ENCODE measurements at regions not wholly inside any gene's neighbourhood (a gene's known extent, or its start where the extent isn't known, plus 50 kb on each side); places are given as distances from the start of the nearest gene placed in this dataset.

DNA sequence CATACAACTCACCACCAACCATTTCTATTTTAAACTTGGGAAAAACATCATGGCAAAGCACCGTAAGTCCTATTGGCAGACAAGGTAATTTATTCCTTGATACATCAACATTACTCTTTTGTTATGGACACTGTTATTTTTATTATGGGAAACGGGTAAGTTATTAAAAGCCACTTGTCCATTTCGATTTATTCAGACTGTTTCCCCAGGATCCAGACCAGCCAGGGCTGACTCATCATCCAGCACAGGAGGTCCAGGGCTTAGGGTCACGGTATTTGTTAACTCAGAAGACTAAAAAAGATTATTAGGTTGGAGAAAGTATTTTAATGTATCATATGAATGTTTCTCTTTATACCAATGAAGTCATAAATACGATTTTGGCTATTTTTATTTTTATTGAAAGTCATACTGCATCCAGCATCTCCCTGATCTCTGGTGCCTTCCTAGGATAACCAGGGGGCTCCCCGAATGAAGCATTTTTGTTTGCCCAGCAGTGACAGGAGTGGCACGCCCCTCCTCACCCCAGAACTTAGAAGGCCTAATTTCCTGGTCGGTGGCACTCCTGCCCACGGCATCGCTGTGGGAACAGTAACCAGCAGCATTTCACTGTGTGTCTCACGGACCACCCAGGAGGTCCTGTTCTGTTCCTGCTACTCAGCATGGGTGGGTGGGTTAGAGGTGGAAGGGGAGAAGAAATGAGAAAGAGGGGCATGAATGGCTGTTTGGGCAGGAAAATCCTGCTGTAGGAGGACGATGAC lies 446.1 kb downstream of the EIPR1 start:
- Histone ChIP-seq H3K36me3 (ENCODE audit: control insufficient read depth, insufficient read depth, low read length) (no peaks in the 10 kb centered on the region), H3K4me1 (ENCODE audit: control insufficient read depth, insufficient read depth, low read length) (no peaks in the 10 kb centered on the region), H3K27me3 (ENCODE audit: control insufficient read depth, insufficient read depth, low read length) (no peaks in the 10 kb centered on the region), H3K27ac (ENCODE audit: low read depth, low read length) (no peak overlapping the region), H3K9ac (ENCODE audit: low read length) (no peak overlapping the region), H3K4me3 (ENCODE audit: low read length) (no peak overlapping the region)

DNA sequence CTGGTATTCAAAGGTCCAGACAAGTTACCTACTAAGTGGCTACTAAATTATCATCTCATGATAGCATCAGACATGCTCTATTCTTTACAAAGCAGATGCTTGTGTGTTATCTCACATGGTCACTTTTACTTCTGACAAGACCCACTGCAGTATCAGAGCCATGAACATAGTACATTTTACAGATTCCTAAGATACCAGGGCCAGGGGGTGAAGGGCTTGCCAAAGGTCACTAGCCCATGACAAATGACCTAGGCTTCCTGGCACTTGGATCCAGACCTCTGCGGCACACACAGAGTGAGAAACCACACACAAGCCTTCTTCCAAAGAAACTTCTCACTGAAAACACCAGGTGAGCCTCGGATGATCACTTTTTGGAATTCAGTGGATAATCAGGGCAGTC lies 446.8 kb downstream of the EIPR1 start:
- no peaks in the 10 kb centered on the region for H3K4me1 ChIP-seq (ENCODE audit: control insufficient read depth, insufficient read depth, low read length)
- no peaks in the 10 kb centered on the region for H3K27me3 ChIP-seq (ENCODE audit: control insufficient read depth, insufficient read depth, low read length)
- no peak overlapping the region for H3K27ac ChIP-seq (ENCODE audit: low read depth, low read length)
- no peak overlapping the region for H3K9ac ChIP-seq (ENCODE audit: low read length)
- no peak overlapping the region for H3K4me3 ChIP-seq (ENCODE audit: low read length)
- no peaks in the 10 kb centered on the region for H3K36me3 ChIP-seq (ENCODE audit: control insufficient read depth, insufficient read depth, low read length)

DNA sequence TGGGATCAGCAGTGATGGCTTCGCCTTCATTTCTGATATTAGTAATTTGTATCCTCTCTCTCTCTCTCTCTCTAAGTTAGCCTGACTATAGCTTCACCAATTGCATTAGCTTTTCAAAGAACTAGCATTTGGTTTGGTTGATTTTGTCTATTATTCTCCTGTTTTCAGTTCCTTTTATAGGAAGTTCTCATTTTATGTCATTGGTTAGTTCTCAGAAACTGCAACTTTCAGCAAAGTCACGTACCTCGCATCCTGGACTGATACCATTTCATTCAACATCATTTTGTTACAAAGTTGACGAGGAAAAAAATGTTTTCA lies 450.8 kb downstream of the EIPR1 start:
- H3K36me3 ChIP-seq (ENCODE audit: control insufficient read depth, insufficient read depth, low read length) = no peaks in the 10 kb centered on the region
- no peaks in the 10 kb centered on the region for H3K27me3 ChIP-seq (ENCODE audit: control insufficient read depth, insufficient read depth, low read length)
- no peak overlapping the region for H3K4me3 ChIP-seq (ENCODE audit: low read length)
- no peak overlapping the region for H3K27ac ChIP-seq (ENCODE audit: low read depth, low read length)
- no peaks in the 10 kb centered on the region for H3K4me1 ChIP-seq (ENCODE audit: control insufficient read depth, insufficient read depth, low read length)
- no peak overlapping the region for H3K9ac ChIP-seq (ENCODE audit: low read length)

DNA sequence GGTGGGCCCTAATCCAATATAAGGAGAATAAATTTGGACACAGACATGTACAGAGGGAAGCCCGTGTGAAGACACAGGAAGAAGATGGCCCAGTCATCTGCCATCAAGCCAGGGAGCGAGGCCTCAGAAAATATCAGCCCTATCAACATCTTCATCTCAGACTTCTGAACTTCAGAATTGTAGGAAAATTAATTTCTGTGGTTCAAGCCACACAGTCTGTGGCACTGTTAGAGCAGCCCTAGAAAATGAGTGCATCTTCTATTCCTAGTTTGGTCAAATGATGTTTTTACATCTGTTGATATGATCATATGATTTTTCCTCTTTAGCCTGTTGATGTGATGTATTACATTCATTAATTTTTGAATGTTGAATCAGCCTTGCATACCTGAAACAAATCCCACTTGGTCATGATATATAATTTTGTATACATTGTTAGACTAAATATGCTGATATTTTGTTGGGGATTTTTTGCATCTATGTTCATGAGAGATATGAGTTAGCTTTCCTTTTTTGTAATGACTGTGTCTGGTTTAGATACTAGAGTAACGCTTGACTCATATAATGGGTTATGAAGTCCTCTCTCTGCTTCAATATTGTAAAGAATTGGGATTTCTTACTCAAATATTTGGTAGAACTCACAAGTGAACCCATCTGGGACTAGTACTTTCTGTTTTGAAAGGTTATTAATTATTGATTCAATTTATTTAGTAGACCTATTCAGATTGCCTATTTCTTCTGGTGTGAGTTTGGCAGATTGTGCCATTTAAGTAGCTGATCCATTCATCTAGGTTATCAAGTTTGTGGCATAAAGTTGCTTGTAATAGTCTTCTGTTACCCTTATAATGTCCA lies 451.4 kb downstream of the EIPR1 start:
- no peaks in the 10 kb centered on the region for H3K4me1 ChIP-seq (ENCODE audit: control insufficient read depth, insufficient read depth, low read length)
- H3K36me3 ChIP-seq (ENCODE audit: control insufficient read depth, insufficient read depth, low read length) = no peaks in the 10 kb centered on the region
- no peak overlapping the region for H3K4me3 ChIP-seq (ENCODE audit: low read length)
- no peak overlapping the region for H3K27ac ChIP-seq (ENCODE audit: low read depth, low read length)
- no peaks in the 10 kb centered on the region for H3K27me3 ChIP-seq (ENCODE audit: control insufficient read depth, insufficient read depth, low read length)
- no peak overlapping the region for H3K9ac ChIP-seq (ENCODE audit: low read length)

DNA sequence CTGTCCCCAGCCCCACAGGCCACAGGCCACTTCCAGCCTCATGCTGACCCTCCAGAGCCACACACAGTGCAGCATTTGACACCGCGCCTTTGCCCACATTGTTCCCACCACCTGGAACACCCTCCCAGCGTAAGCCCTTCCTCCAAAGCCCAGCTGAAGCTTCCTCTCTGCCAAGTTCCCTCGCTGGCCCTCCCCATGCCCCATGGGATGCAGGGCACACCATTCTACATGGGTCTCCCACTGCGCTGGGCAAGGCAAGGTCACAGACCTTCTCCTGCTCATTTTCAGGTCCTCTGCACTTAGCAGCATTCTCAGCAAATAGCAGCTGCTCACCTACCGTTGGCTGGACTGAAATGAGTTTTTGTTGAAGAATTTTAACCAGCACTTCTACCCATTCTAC lies 455.5 kb downstream of the EIPR1 start:
- H3K4me1 ChIP-seq (ENCODE audit: control insufficient read depth, insufficient read depth, low read length) = no peaks in the 10 kb centered on the region
- H3K27me3 ChIP-seq (ENCODE audit: control insufficient read depth, insufficient read depth, low read length) = no peaks in the 10 kb centered on the region
- no peak overlapping the region for H3K4me3 ChIP-seq (ENCODE audit: low read length)
- H3K36me3 ChIP-seq (ENCODE audit: control insufficient read depth, insufficient read depth, low read length) = no peaks in the 10 kb centered on the region
- no peak overlapping the region for H3K27ac ChIP-seq (ENCODE audit: low read depth, low read length)
- no peak overlapping the region for H3K9ac ChIP-seq (ENCODE audit: low read length)

DNA sequence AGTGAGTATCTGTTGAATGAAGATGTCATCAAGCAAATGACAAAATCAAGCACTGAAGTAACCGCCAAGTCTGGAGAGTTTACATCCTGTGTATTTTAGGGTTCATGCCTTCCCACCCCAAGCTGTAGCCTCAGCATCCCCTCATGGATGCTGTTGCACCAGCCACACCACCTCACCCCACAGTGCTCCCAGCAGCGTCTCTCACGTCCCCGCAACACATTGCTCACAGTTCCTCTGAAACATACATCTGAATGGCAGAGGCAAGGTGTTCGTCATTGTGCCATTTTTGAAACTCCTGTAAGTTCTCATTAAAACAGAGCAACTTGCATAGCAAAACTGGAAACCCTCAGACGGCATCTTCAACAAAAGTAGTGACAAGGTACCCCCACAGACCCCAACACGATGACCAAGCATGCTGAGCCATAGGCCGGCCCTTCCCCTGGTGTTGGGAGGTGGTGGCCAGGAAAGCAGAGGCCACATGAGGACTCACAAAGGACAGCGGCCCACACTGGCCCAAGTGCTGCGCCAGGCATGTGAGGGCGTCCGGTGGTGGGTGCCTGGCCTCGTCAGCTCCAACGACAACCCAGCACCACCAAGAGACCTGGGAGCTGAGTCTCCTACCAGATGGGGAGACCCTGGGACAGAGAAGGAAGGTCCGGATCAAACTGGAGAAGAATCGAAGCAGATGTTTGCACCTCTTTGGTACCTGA lies 456.5 kb downstream of the EIPR1 start:
- H3K27me3 ChIP-seq (ENCODE audit: control insufficient read depth, insufficient read depth, low read length) = no peaks in the 10 kb centered on the region
- no peaks in the 10 kb centered on the region for H3K4me1 ChIP-seq (ENCODE audit: control insufficient read depth, insufficient read depth, low read length)
- no peak overlapping the region for H3K27ac ChIP-seq (ENCODE audit: low read depth, low read length)
- H3K36me3 ChIP-seq (ENCODE audit: control insufficient read depth, insufficient read depth, low read length) = no peaks in the 10 kb centered on the region
- no peak overlapping the region for H3K9ac ChIP-seq (ENCODE audit: low read length)
- H3K4me3 ChIP-seq (ENCODE audit: low read length) = no peak overlapping the region

DNA sequence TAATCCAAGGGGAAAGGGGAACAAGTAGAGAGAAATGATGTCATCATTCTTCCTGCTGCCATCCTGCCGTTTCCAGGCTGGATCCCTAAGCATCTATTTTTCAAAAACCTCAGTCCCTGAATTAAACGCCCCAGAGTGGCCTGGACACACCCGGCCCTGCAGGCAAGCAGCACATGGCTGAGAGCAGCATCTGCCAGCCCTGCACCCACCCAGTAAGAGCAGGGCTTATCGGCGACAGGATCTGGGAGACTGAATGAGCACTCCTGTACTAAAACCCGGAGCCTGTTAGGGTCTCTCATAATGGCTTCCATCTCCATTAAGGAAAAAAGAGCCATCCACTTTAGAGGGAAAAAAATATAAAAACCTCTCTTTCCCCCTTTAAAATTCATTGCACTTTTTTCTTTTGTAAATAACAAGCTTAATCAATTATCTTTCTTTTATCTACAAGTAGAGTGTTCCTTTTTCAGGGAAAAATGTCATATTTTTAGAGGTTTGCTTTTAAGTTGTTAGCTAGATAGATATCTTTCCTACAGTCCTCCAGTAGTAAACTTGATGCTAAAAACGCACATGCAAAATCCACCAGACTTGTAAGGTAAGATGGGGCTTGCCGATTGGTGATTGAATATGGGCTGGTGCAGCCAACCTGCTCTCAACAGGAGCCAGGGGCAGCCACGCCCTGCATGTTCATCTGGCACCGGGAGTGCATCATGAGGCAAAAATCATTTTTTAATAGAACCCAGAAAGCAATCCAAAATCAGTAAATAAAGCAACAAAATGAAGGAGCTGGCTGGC lies 457.8 kb downstream of the EIPR1 start:
- Histone ChIP-seq H3K4me1 (ENCODE audit: control insufficient read depth, insufficient read depth, low read length) (no peaks in the 10 kb centered on the region), H3K9ac (ENCODE audit: low read length) (no peak overlapping the region), H3K27me3 (ENCODE audit: control insufficient read depth, insufficient read depth, low read length) (no peaks in the 10 kb centered on the region), H3K36me3 (ENCODE audit: control insufficient read depth, insufficient read depth, low read length) (no peaks in the 10 kb centered on the region), H3K27ac (ENCODE audit: low read depth, low read length) (no peak overlapping the region), H3K4me3 (ENCODE audit: low read length) (no peak overlapping the region)

DNA sequence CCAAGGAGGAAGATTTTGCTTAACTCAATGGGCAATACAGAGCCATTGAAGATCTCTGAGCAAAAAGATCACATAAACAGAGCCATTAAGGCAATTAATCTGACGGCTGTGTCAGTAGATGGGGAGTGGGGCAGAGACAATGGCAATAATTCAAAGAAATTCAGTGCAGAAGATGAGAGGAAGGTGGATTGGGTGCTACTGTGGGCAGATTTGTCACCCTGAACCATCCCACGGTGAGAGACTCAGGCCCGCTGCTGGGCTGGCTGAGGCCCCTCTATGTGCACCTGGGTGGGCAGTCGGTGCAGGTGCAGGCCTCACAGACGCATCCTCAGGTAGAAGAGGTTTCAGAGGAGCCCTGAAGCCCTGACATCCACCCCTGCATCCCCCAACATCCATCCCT lies 458.6 kb downstream of the EIPR1 start:
- H3K4me3 ChIP-seq (ENCODE audit: low read length) = no peak overlapping the region
- H3K36me3 ChIP-seq (ENCODE audit: control insufficient read depth, insufficient read depth, low read length) = no peaks in the 10 kb centered on the region
- no peaks in the 10 kb centered on the region for H3K27me3 ChIP-seq (ENCODE audit: control insufficient read depth, insufficient read depth, low read length)
- H3K4me1 ChIP-seq (ENCODE audit: control insufficient read depth, insufficient read depth, low read length) = no peaks in the 10 kb centered on the region
- no peak overlapping the region for H3K27ac ChIP-seq (ENCODE audit: low read depth, low read length)
- no peak overlapping the region for H3K9ac ChIP-seq (ENCODE audit: low read length)

DNA sequence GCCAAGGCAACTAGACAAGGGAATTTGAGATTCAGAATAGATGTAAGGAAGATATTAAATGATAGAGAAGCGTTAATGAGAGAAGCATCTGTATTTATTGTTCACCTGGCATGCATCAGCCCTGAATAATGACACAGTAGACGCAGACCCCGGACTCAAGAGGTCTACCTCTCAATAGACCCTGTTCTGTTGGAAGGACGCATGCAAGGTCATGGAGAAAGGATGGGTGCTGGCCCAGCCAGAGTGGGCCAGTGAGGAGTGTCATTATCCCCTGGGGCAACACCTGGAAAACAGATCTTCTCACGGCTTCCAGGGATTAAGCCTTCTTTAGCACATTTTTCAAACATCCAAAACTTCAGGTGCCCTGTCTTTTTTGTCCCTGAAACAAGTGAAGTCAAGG lies 461.0 kb downstream of the EIPR1 start:
- no peaks in the 10 kb centered on the region for H3K36me3 ChIP-seq (ENCODE audit: control insufficient read depth, insufficient read depth, low read length)
- no peak overlapping the region for H3K9ac ChIP-seq (ENCODE audit: low read length)
- no peaks in the 10 kb centered on the region for H3K27me3 ChIP-seq (ENCODE audit: control insufficient read depth, insufficient read depth, low read length)
- no peaks in the 10 kb centered on the region for H3K4me1 ChIP-seq (ENCODE audit: control insufficient read depth, insufficient read depth, low read length)
- no peak overlapping the region for H3K27ac ChIP-seq (ENCODE audit: low read depth, low read length)
- no peak overlapping the region for H3K4me3 ChIP-seq (ENCODE audit: low read length)

DNA sequence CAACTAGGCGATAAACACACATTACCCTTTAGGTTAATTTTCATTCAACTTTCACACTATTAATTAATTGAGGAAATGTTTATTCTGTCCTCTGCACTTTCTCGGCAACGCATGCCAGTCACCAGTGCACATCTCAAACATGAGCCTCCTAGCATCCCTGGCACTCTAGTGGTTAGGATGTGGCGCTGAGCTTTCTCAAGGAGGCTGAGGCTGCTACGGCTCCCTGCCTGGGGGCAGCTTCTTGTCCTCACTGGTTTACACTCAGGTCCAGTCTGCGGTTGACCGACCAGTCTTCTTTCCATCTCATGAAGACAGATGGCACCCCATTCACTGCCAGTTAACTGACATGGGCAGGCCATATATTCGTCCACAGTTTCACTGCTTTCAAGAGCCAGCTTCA lies 463.4 kb downstream of the EIPR1 start:
- Histone ChIP-seq H3K27ac (ENCODE audit: low read depth, low read length) (no peak overlapping the region), H3K27me3 (ENCODE audit: control insufficient read depth, insufficient read depth, low read length) (no peaks in the 10 kb centered on the region), H3K4me1 (ENCODE audit: control insufficient read depth, insufficient read depth, low read length) (no peaks in the 10 kb centered on the region), H3K9ac (ENCODE audit: low read length) (no peak overlapping the region), H3K4me3 (ENCODE audit: low read length) (no peak overlapping the region), H3K36me3 (ENCODE audit: control insufficient read depth, insufficient read depth, low read length) (no peaks in the 10 kb centered on the region)

DNA sequence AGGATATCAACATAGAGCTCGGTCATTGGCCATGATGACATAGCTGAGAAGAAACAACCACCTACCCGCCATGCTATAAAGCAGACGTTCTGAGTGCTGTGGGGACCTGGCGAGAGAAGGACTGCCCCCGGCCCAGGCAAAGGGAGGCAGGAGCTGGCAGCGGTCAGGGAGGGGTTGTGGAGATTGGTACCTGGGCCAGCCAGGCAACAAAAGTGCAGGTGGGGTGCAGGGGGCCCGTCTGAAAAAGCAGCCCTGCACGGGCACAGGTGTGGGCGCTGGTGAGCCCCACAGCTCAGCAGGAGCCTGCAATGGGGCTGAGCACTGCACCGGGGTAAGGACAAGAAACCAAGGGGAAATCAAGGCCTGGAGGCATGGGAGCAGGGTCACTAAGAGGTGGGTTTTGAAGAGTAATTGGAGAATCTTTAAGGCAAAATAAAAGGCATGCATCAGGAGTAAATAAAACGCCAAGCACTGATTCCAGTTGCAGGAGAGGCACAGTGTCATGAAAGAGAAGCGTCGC lies 464.0 kb downstream of the EIPR1 start:
- H3K27me3 ChIP-seq (ENCODE audit: control insufficient read depth, insufficient read depth, low read length) = no peaks in the 10 kb centered on the region
- H3K36me3 ChIP-seq (ENCODE audit: control insufficient read depth, insufficient read depth, low read length) = no peaks in the 10 kb centered on the region
- no peak overlapping the region for H3K9ac ChIP-seq (ENCODE audit: low read length)
- no peak overlapping the region for H3K27ac ChIP-seq (ENCODE audit: low read depth, low read length)
- no peak overlapping the region for H3K4me3 ChIP-seq (ENCODE audit: low read length)
- H3K4me1 ChIP-seq (ENCODE audit: control insufficient read depth, insufficient read depth, low read length) = no peaks in the 10 kb centered on the region

DNA sequence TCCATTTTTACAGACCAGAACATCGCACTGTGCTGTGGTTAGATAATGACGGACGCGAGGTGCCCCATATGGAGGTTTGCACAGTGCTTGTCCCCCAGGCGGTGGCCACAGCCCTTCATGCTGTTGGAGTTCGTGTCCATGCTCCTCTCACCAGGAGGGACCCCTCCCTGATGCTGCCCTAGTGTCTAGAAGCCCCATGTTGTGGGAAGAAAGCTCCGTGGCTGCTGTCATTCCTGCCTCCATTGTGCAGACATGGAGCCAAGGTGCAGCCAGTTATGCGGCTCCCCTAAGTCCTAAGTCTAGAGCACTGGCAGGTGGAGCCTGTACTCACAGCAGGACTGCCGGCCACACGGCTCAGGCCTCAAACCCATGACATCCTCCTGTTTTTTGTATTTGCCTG lies 464.9 kb downstream of the EIPR1 start:
- H3K36me3 ChIP-seq (ENCODE audit: control insufficient read depth, insufficient read depth, low read length) = no peaks in the 10 kb centered on the region
- H3K4me1 ChIP-seq (ENCODE audit: control insufficient read depth, insufficient read depth, low read length) = no peaks in the 10 kb centered on the region
- H3K27me3 ChIP-seq (ENCODE audit: control insufficient read depth, insufficient read depth, low read length) = no peaks in the 10 kb centered on the region
- H3K4me3 ChIP-seq (ENCODE audit: low read length) = no peak overlapping the region
- H3K9ac ChIP-seq (ENCODE audit: low read length) = no peak overlapping the region
- no peak overlapping the region for H3K27ac ChIP-seq (ENCODE audit: low read depth, low read length)
